Lung (tissue), 11 donors: ENCODE measurements at regions not wholly inside any gene's neighbourhood (a gene's known extent, or its start where the extent isn't known, plus 50 kb on each side); places are given as distances from the start of the nearest gene placed in this dataset.

ENCODE experiments used
- ATAC-seq: fragments of 200-7000 bp; cut with Tn5 transposase; one replicate; pipeline ENCODE4 v1.9.1; 2020; ENCODE audit warnings: moderate number of reproducible peaks; ENCODE audit not compliant: insufficient read depth, low FRiP score
- DNase-seq, 3 donors: peaks; one replicate each; pipeline ENCODE4 v3.0.0-alpha.2; 2013 to 2017
- H3K27ac ChIP-seq, 2 donors: one replicate each; pipeline ENCODE4 v1.5.1; 2013; ENCODE audit warnings: mild to moderate bottlenecking in 2 of 2, moderate library complexity in 2 of 2, control low read depth in 1 of 2, inconsistent platforms in 1 of 2, low read depth in 1 of 2, low read length in 1 of 2
- H3K27me3 ChIP-seq, 3 donors: one replicate each; pipeline ENCODE4 v1.5.1; 2013; ENCODE audit warnings: low read length in 2 of 3; ENCODE audit not compliant: control insufficient read depth in 3 of 3, insufficient read depth in 3 of 3
- H3K36me3 ChIP-seq, 4 donors: one replicate each; pipeline ENCODE4 v1.5.1; 2013; ENCODE audit warnings: low read length in 4 of 4, mild to moderate bottlenecking in 1 of 4, moderate library complexity in 1 of 4; ENCODE audit not compliant: control insufficient read depth in 4 of 4, insufficient read depth in 4 of 4
- H3K4me1 ChIP-seq, 5 donors: one replicate each; pipeline ENCODE4 v1.5.1; 2013; ENCODE audit warnings: low read length in 5 of 5, mild to moderate bottlenecking in 2 of 5, moderate library complexity in 1 of 5; ENCODE audit not compliant: control insufficient read depth in 5 of 5, insufficient read depth in 5 of 5
- H3K4me3 ChIP-seq: one replicate; pipeline ENCODE4 v1.5.1; 2013; ENCODE audit warnings: mild to moderate bottlenecking, control low read depth, moderate library complexity
- H3K9ac ChIP-seq, 2 donors: one replicate each; pipeline ENCODE4 v1.5.1; 2013; ENCODE audit warnings: low read length in 2 of 2, control low read depth in 1 of 2; ENCODE audit not compliant: insufficient read depth in 1 of 2
- H3K9me3 ChIP-seq, 4 donors: one replicate each; pipeline ENCODE4 v1.5.1; 2013; ENCODE audit warnings: low read length in 3 of 4, mild to moderate bottlenecking in 1 of 4, moderate library complexity in 1 of 4; ENCODE audit not compliant: control insufficient read depth in 4 of 4, insufficient read depth in 3 of 4
- CTCF ChIP-seq: IDR thresholded peaks from 2 replicates; pipeline ENCODE4 v1.5.1; 2012; ENCODE audit warnings: mild to moderate bottlenecking; ENCODE audit errors: control extremely low read depth, extremely low read depth
- WGBS, 2 donors: extraction: QIAGEN DNeasy Blood & Tissue Kit; methylation state at CpG; one replicate each; pipeline ENCODE4 v1.1.7; 2013; 5-methylcytosine and 5-hydroxymethylcytosine counted together
- donor health status: control.
- donor health status: control.
- donor health status: Bipolar disorder and iron deficiency.
- donor health status: healthy.
- donor health status: DM: yes; HTN: yes; CAD: no.

GRCh38 chr2:71938659-71939587, 208.7 kb downstream of the CYP26B1 start:
- ATAC-seq (no peak), DNase-seq (peak in 1 of 3 donors; percentile 11)
- Histone ChIP-seq H3K36me3 (no peaks in the 10 kb centered on the region), H3K27me3 (no peaks in the 10 kb centered on the region), H3K4me1 (peaks cover 0 to 14% (median 0%) of the 10 kb centered on the region in 5 donors), H3K9me3 (no peaks in the 10 kb centered on the region), H3K27ac (no peak overlapping the region), H3K4me3 (no peak overlapping the region), H3K9ac (no peak overlapping the region)
- WGBS, 2 donors: 90 to 92% methylated on average over 13 of the region's 13 CpGs
- no peak for TF ChIP-seq CTCF

- H3K4me3 ChIP-seq: no peak overlapping the region
- H3K36me3 ChIP-seq: no peaks in the 10 kb centered on the region
- no peak for TF ChIP-seq CTCF
- ATAC-seq: no peak
- no peak overlapping the region for H3K27ac ChIP-seq
- 82 to 90% methylated on average over 1 of the region's 1 CpG for WGBS, 2 donors
- no peaks in the 10 kb centered on the region for H3K27me3 ChIP-seq
- DNase-seq: peak in 1 of 3 donors; percentile 8
- H3K9me3 ChIP-seq: no peaks in the 10 kb centered on the region
- peaks cover 0 to 14% (median 0%) of the 10 kb centered on the region in 5 donors for H3K4me1 ChIP-seq
- H3K9ac ChIP-seq: no peak overlapping the region
Measured at GRCh38 chr2:71938108-71938507, 209.6 kb downstream of the CYP26B1 start.

- TF ChIP-seq CTCF: no peak
- Histone ChIP-seq H3K4me3 (no peak overlapping the region), H3K27ac (no peak overlapping the region), H3K4me1 (peaks cover 0 to 14% (median 0%) of the 10 kb centered on the region in 5 donors), H3K27me3 (no peaks in the 10 kb centered on the region), H3K9me3 (no peaks in the 10 kb centered on the region), H3K9ac (no peak overlapping the region), H3K36me3 (no peaks in the 10 kb centered on the region)
- DNase-seq: peak in 1 of 3 donors; percentile 3
- 84 to 94% methylated on average over 1 of the region's 1 CpG for WGBS, 2 donors
- ATAC-seq: no peak
Measured at GRCh38 chr2:71937396-71937795, 210.3 kb downstream of the CYP26B1 start.
